Stomach (tissue), 8 donors: ENCODE measurements at regions not wholly inside any gene's neighbourhood (a gene's known extent, or its start where the extent isn't known, plus 50 kb on each side); places are given as distances from the start of the nearest gene placed in this dataset.
A peak's percentile ranks its signal among the peaks of the same experiment; 100 is the strongest.

Experiments used
- DNase-seq, 2 donors: peaks; one replicate each; pipeline versions ENCODE4 v3.0.0 to v3.0.0-alpha.2; 2013 to 2019
- H3K27ac ChIP-seq, 5 donors: fragments of 200-600 bp in 4 of 5; sonication (generic) in 4 of 5; one replicate each; pipeline ENCODE4 v1.5.1; 2013 to 2019; ENCODE audit warnings: mild to moderate bottlenecking in 1 of 5, moderate library complexity in 1 of 5
- H3K27me3 ChIP-seq, 3 donors: fragments of 200-600 bp; sonication (generic); one replicate each; pipeline ENCODE4 v1.5.1; 2017 to 2019; ENCODE audit warnings: mixed run types in 1 of 3
- H3K36me3 ChIP-seq, 4 donors: fragments of 200-600 bp; sonication (generic); 1 replicate in 3 of 4; 2 replicates in 1 of 4; pipeline ENCODE4 v1.5.1; 2016 to 2019
- H3K4me1 ChIP-seq, 4 donors: fragments of 200-600 bp; sonication (generic); one replicate each; pipeline ENCODE4 v1.5.1; 2016 to 2019
- H3K4me3 ChIP-seq, 4 donors: fragments of 200-600 bp; sonication (generic) in 3 of 4; one replicate each; pipeline ENCODE4 v1.5.1; 2016 to 2019; ENCODE audit warnings: mild to moderate bottlenecking in 1 of 4
- H3K9me3 ChIP-seq, 4 donors: fragments of 200-600 bp; sonication (generic); one replicate each; pipeline ENCODE4 v1.5.1; 2016 to 2019
- CTCF ChIP-seq, 7 experiments: fragments of 450-650 bp in 4 of 7; fragments of 200-600 bp in 3 of 7; sonication (generic) in 3 of 7; IDR thresholded peaks; one replicate each; pipeline ENCODE4 v1.5.1; 2016 to 2019; ENCODE audit warnings: antibody characterized with exemption in 7 of 7, control low read depth in 2 of 7, mild to moderate bottlenecking in 1 of 7
- EP300 ChIP-seq: sonication (generic); formaldehyde crosslinking; IDR thresholded peaks from one replicate; pipeline ENCODE4 v1.6.1; 2017; ENCODE audit warnings: antibody characterized with exemption
- POLR2A ChIP-seq, 4 donors: fragments of 450-650 bp; IDR thresholded peaks; one replicate each; pipeline ENCODE4 v1.6.1; 2016; ENCODE audit warnings: antibody characterized with exemption in 4 of 4, control low read depth in 2 of 4, mild to moderate bottlenecking in 1 of 4, moderate library complexity in 1 of 4
- POLR2AphosphoS5 ChIP-seq, 3 donors: sonication (generic); formaldehyde crosslinking; IDR thresholded peaks; one replicate each; pipeline ENCODE4 v1.6.1; 2016; ENCODE audit warnings: antibody characterized with exemption in 3 of 3
- WGBS, 5 donors: extraction: QIAGEN DNeasy Blood & Tissue Kit in 3 of 5; methylation state at CpG; one replicate each; pipeline versions ENCODE4 v1.1.5 to v1.1.7; 2013 to 2018; 5-methylcytosine and 5-hydroxymethylcytosine counted together
- intact Hi-C: fragments of 100-400 bp; cut with DNase I; formaldehyde crosslinking; loops from one replicate; pipeline ENCODE4 v1.15.1; 2023; ENCODE audit warnings: low total_unique reads
- donor health status: healthy with polysubstance abuse.
- donor health status: Bipolar disorder and iron deficiency.
- donor health status: healthy.

GRCh38 chr12:114272605-114273004 lies 133.3 kb downstream of the TBX5 start:
- H3K27ac ChIP-seq, result no peak overlapping the region
- intact Hi-C loops, result no loop called here
- H3K4me3 ChIP-seq, result no peak overlapping the region
- no peaks in the 10 kb centered on the region for H3K4me1 ChIP-seq
- peaks cover 0 to 39% (median 0%) of the 10 kb centered on the region in 3 donors for H3K27me3 ChIP-seq
- TF ChIP-seq POLR2A (IDR thresholded peaks at IDR 0.05) (no peak), POLR2AphosphoS5 (IDR thresholded peaks at IDR 0.05) (no peak), EP300 (no peak), CTCF (IDR thresholded peaks at IDR 0.05) (no peak)
- 56 to 66% (median 58%) methylated on average over 5 of the region's 5 CpGs for WGBS, 5 donors
- no peaks in the 10 kb centered on the region for H3K36me3 ChIP-seq
- no peaks in the 10 kb centered on the region for H3K9me3 ChIP-seq
- peak in 1 of 2 donors; percentile 19 for DNase-seq

- 33 to 50% (median 39%) methylated on average over 2 of the region's 2 CpGs for WGBS, 5 donors
- no peak for TF ChIP-seq POLR2A (IDR thresholded peaks at IDR 0.05)
- no peak for TF ChIP-seq POLR2AphosphoS5 (IDR thresholded peaks at IDR 0.05)
- no peak for TF ChIP-seq EP300
- no peak for TF ChIP-seq CTCF (IDR thresholded peaks at IDR 0.05)
- intact Hi-C loops, result no loop called here
- Histone ChIP-seq H3K36me3 (no peaks in the 10 kb centered on the region), H3K27ac (no peak overlapping the region), H3K27me3 (peaks cover 0 to 39% (median 0%) of the 10 kb centered on the region in 3 donors), H3K9me3 (no peaks in the 10 kb centered on the region), H3K4me3 (no peak overlapping the region), H3K4me1 (no peaks in the 10 kb centered on the region)
- peak in 1 of 2 donors; percentile 4 for DNase-seq
Observed at GRCh38 chr12:114272071-114272470, 133.9 kb downstream of the TBX5 start.

GRCh38 chr12:114269153-114269552 lies 136.8 kb downstream of the TBX5 start:
- peaks cover 0 to 45% (median 0%) of the 10 kb centered on the region in 3 donors for H3K27me3 ChIP-seq
- H3K9me3 ChIP-seq, result no peaks in the 10 kb centered on the region
- H3K36me3 ChIP-seq, result no peaks in the 10 kb centered on the region
- no peak overlapping the region for H3K27ac ChIP-seq
- WGBS, 5 donors, result 33 to 45% (median 37%) methylated on average over 2 of the region's 2 CpGs
- H3K4me1 ChIP-seq, result no peaks in the 10 kb centered on the region
- DNase-seq, result no peak
- TF ChIP-seq EP300 (no peak), POLR2AphosphoS5 (IDR thresholded peaks at IDR 0.05) (no peak), CTCF (IDR thresholded peaks at IDR 0.05) (no peak), POLR2A (IDR thresholded peaks at IDR 0.05) (no peak)
- no peak overlapping the region for H3K4me3 ChIP-seq
- intact Hi-C loops, result no loop called here

GRCh38 chr12:114266536-114266935 lies 139.4 kb downstream of the TBX5 start:
- no peaks in the 10 kb centered on the region for H3K36me3 ChIP-seq
- no peaks in the 10 kb centered on the region for H3K4me1 ChIP-seq
- H3K27me3 ChIP-seq, result peaks cover 0 to 30% (median 0%) of the 10 kb centered on the region in 3 donors
- intact Hi-C loops, result no loop called here
- no peak for DNase-seq
- no peak overlapping the region for H3K4me3 ChIP-seq
- H3K27ac ChIP-seq, result no peak overlapping the region
- H3K9me3 ChIP-seq, result no peaks in the 10 kb centered on the region
- TF ChIP-seq POLR2A (IDR thresholded peaks at IDR 0.05) (no peak), POLR2AphosphoS5 (IDR thresholded peaks at IDR 0.05) (no peak), EP300 (no peak), CTCF (IDR thresholded peaks at IDR 0.05) (no peak)
- WGBS, 5 donors, result 24 to 68% (median 51%) methylated on average over 1 of the region's 1 CpG
